ENCODE measurements at regions not wholly inside any gene's neighbourhood (a gene's known extent, or its start where the extent isn't known, plus 50 kb on each side); places are given as distances from the start of the nearest gene placed in this dataset.

DNA sequence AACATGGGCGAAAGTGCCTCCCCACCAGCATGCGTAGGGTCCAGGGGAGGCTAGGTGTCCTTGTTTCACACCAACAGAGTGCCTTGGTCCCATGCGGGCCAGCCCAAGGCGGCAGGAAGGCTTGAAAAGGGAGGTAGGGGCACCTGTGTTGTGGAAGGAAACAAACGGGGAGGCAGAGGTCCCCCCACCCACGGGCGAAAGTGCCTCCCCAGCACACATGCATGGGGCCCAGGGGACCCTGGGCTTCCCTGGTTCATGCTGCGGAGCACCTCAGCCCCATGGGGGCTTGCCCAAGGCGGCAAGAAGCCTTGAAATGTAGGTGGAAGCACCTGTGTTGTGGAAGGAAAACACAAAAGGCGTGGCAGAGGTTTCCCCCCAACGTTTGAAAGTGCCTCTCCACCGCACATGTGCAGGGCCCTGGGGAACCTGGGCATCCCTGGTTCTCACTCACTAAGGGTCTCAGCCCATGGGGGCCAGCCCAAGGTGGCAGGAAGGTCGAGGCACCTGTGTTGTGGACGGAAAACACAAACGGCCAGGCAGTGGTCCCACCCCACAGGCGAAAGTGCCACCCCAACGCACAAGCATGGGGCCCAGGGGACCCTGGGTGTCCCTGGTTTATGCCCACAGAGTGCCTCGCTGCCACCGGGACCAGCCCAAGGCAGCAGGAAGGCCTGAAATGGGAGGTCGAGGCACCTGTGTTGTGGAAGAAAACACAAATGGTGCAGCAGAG, 374.7 kb downstream of the ALG10 start:
- intact Hi-C loops (cut with micrococcal nuclease; ENCODE audit: unreplicated experiment): no loop called here

GRCh38 chr12:34397591-34398365, 375.5 kb downstream of the ALG10 start:
- CTCF ChIA-PET: interaction anchor here (0.7 kb wide), 1 partner anchor 22 kb away, joined by 3 read pairs; no protein-coding TSS in a partner anchor
- DNase-seq: no peak
- TF ChIP-seq, protein P1, sequence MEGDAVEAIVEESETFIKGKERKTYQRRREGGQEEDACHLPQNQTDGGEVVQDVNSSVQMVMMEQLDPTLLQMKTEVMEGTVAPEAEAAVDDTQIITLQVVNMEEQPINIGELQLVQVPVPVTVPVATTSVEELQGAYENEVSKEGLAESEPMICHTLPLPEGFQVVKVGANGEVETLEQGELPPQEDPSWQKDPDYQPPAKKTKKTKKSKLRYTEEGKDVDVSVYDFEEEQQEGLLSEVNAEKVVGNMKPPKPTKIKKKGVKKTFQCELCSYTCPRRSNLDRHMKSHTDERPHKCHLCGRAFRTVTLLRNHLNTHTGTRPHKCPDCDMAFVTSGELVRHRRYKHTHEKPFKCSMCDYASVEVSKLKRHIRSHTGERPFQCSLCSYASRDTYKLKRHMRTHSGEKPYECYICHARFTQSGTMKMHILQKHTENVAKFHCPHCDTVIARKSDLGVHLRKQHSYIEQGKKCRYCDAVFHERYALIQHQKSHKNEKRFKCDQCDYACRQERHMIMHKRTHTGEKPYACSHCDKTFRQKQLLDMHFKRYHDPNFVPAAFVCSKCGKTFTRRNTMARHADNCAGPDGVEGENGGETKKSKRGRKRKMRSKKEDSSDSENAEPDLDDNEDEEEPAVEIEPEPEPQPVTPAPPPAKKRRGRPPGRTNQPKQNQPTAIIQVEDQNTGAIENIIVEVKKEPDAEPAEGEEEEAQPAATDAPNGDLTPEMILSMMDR (IDR thresholded peaks at IDR 0.05; ENCODE audit: unreplicated experiment): no peak
- no TSS peak for BruUV-seq (replicated peaks)
- Mint-ChIP-seq H3K9me3 (ENCODE audit: low read depth, unreplicated experiment) (peaks cover 15% of the 10 kb centered on the region), H3K27me3 (ENCODE audit: unreplicated experiment) (no peaks in the 10 kb centered on the region), H3K4me1 (ENCODE audit: low read depth, unreplicated experiment) (no peaks in the 10 kb centered on the region), H3K27ac (ENCODE audit: unreplicated experiment) (no peak overlapping the region), H3K36me3 (ENCODE audit: insufficient read depth, unreplicated experiment) (no peaks in the 10 kb centered on the region), H3K4me3 (ENCODE audit: low read depth, unreplicated experiment) (no peak overlapping the region)
- intact Hi-C loops (cut with micrococcal nuclease; ENCODE audit: unreplicated experiment): no loop called here

More for the DNA sequence above, 374.7 kb downstream of the ALG10 start:
- Mint-ChIP-seq H3K27ac (ENCODE audit: unreplicated experiment) (no peak overlapping the region), H3K9me3 (ENCODE audit: low read depth, unreplicated experiment) (peaks cover 8% of the 10 kb centered on the region), H3K4me3 (ENCODE audit: low read depth, unreplicated experiment) (no peak overlapping the region), H3K36me3 (ENCODE audit: insufficient read depth, unreplicated experiment) (no peaks in the 10 kb centered on the region), H3K27me3 (ENCODE audit: unreplicated experiment) (no peaks in the 10 kb centered on the region), H3K4me1 (ENCODE audit: low read depth, unreplicated experiment) (no peaks in the 10 kb centered on the region)
- no TSS peak for BruUV-seq (replicated peaks)
- TF ChIP-seq, protein P1 (IDR thresholded peaks at IDR 0.05; ENCODE audit: unreplicated experiment): no peak
- CTCF ChIA-PET: no interaction called here
- no peak for DNase-seq

GRCh38 chr12:34398366-34398705, 376.0 kb downstream of the ALG10 start:
- Mint-ChIP-seq H3K4me1 (ENCODE audit: low read depth, unreplicated experiment) (no peaks in the 10 kb centered on the region), H3K4me3 (ENCODE audit: low read depth, unreplicated experiment) (no peak overlapping the region), H3K27me3 (ENCODE audit: unreplicated experiment) (no peaks in the 10 kb centered on the region), H3K36me3 (ENCODE audit: insufficient read depth, unreplicated experiment) (no peaks in the 10 kb centered on the region), H3K9me3 (ENCODE audit: low read depth, unreplicated experiment) (peaks cover 14% of the 10 kb centered on the region), H3K27ac (ENCODE audit: unreplicated experiment) (no peak overlapping the region)
- CTCF ChIA-PET: interaction anchor here (0.7 kb wide), 1 partner anchor 22 kb away, joined by 3 read pairs; no protein-coding TSS in a partner anchor
- intact Hi-C loops (cut with micrococcal nuclease; ENCODE audit: unreplicated experiment): no loop called here
- no peak for DNase-seq
- BruUV-seq (replicated peaks): no TSS peak
- TF ChIP-seq, protein P1 (IDR thresholded peaks at IDR 0.05; ENCODE audit: unreplicated experiment): no peak

- peaks cover 14% of the 10 kb centered on the region for H3K9me3 Mint-ChIP-seq (ENCODE audit: low read depth, unreplicated experiment)
- intact Hi-C loops (cut with micrococcal nuclease; ENCODE audit: unreplicated experiment): no loop called here
- BruUV-seq (replicated peaks): no TSS peak
- H3K36me3 Mint-ChIP-seq (ENCODE audit: insufficient read depth, unreplicated experiment): no peaks in the 10 kb centered on the region
- DNase-seq: no peak
- TF ChIP-seq, protein P1 (IDR thresholded peaks at IDR 0.05; ENCODE audit: unreplicated experiment): no peak
- CTCF ChIA-PET: interaction anchor here (0.7 kb wide), 1 partner anchor 21 kb away, joined by 3 read pairs; no protein-coding TSS in a partner anchor
- H3K4me3 Mint-ChIP-seq (ENCODE audit: low read depth, unreplicated experiment): no peak overlapping the region
- H3K27ac Mint-ChIP-seq (ENCODE audit: unreplicated experiment): no peak overlapping the region
- no peaks in the 10 kb centered on the region for H3K4me1 Mint-ChIP-seq (ENCODE audit: low read depth, unreplicated experiment)
- H3K27me3 Mint-ChIP-seq (ENCODE audit: unreplicated experiment): no peaks in the 10 kb centered on the region
Measured at GRCh38 chr12:34398706-34399630, 376.7 kb downstream of the ALG10 start.

Data from Calu3 (cell line).